Endothelial cell of umbilical vein (primary cell): ENCODE measurements at regions not wholly inside any gene's neighbourhood (a gene's known extent, or its start where the extent isn't known, plus 50 kb on each side); places are given as distances from the start of the nearest gene placed in this dataset.

Source experiments
- BruUV-seq: library from RNA; stranded (reverse); fragments of 400-500 nt; replicated peaks from 2 replicates; lab custom pipeline; 2021; lab: Mats Ljungman, UMichigan
- CTCF ChIA-PET: fragments of 300-600, 350-600 bp; sonication (Branson Sonifier 250); formaldehyde crosslinking; loops from one replicate; lab custom pipeline; 2021; ENCODE audit warnings: antibody characterized with exemption, inconsistent platforms; lab: Charles Lee
- POLR2A ChIA-PET: fragments of 300-600, 350-600 bp; sonication (Branson Sonifier 250); formaldehyde crosslinking; loops from one replicate; lab custom pipeline; 2021; ENCODE audit warnings: antibody characterized with exemption, inconsistent platforms; lab: Charles Lee
- DNase-seq: peaks from one replicate; pipeline ENCODE4 v3.0.0-alpha.2; 2011; ENCODE audit warnings: low read depth, low spot score
- FAIRE-seq: peaks from 2 replicates; lab custom pipeline; 2011; peaks lifted over from hg19 to GRCh38; lab: Jason Lieb, UNC
- H2AFZ ChIP-seq: 2 replicates; pipeline ENCODE4 v1.6.0; 2012; ENCODE audit warnings: low read depth, low read length, control low read depth, inconsistent platforms
- H3K27ac ChIP-seq: 2 replicates; pipeline ENCODE4 v1.5.1; 2011; ENCODE audit warnings: low read depth, mild to moderate bottlenecking, control low read depth, low read length, moderate library complexity; ENCODE audit not compliant: insufficient read depth
- H3K27me3 ChIP-seq, 2 experiments: 2 replicates each; pipeline versions ENCODE4 v1.6.0 to v1.6.1; 2011; ENCODE audit warnings: low read length in 2 of 2, mixed read lengths in 1 of 2; ENCODE audit not compliant: control insufficient read depth in 2 of 2, insufficient read depth in 2 of 2
- H3K36me3 ChIP-seq, 2 experiments: 2 replicates in 1 of 2; 3 replicates in 1 of 2; pipeline ENCODE4 v1.5.1; 2011; ENCODE audit warnings: low read length in 2 of 2, mild to moderate bottlenecking in 1 of 2, moderate library complexity in 1 of 2; ENCODE audit not compliant: control insufficient read depth in 2 of 2, insufficient read depth in 2 of 2; ENCODE audit errors: extremely low read depth in 1 of 2
- H3K4me1 ChIP-seq: 3 replicates; pipeline ENCODE4 v1.5.1; 2011; ENCODE audit warnings: mild to moderate bottlenecking, low read length; ENCODE audit not compliant: control insufficient read depth, insufficient read depth; ENCODE audit errors: extremely low read depth
- H3K4me2 ChIP-seq: 2 replicates; pipeline ENCODE4 v1.6.1; 2011; ENCODE audit warnings: low read length, control low read depth, mixed read lengths; ENCODE audit not compliant: insufficient read depth
- H3K4me3 ChIP-seq, 3 experiments: fragments of 200-600 bp in 1 of 3; sonication (generic), shearing (Covaris generic) in 1 of 3; replicated peaks in 1 of 3; 2 replicates each; pipeline ENCODE4 v1.5.1; 2011 to 2016; ENCODE audit warnings: control low read depth in 3 of 3, low read length in 3 of 3, mild to moderate bottlenecking in 2 of 3, inconsistent platforms in 1 of 3, low read depth in 1 of 3, moderate library complexity in 1 of 3; ENCODE audit not compliant: insufficient read depth in 1 of 3
- H3K79me2 ChIP-seq: 2 replicates; pipeline ENCODE4 v1.6.0; 2012; ENCODE audit warnings: low read length, inconsistent platforms; ENCODE audit not compliant: control insufficient read depth, insufficient read depth
- H3K9ac ChIP-seq: replicated peaks from 2 replicates; pipeline ENCODE3; 2011; ENCODE audit warnings: low read length, control low read depth; ENCODE audit not compliant: insufficient read depth; ENCODE audit errors: extremely low read depth
- H3K9me1 ChIP-seq: replicated peaks from 3 replicates; pipeline ENCODE4 v1.6.0; 2011; ENCODE audit warnings: mild to moderate bottlenecking, low read length; ENCODE audit not compliant: control insufficient read depth, insufficient read depth; ENCODE audit errors: extremely low read depth
- H3K9me3 ChIP-seq: replicated peaks from 2 replicates; pipeline ENCODE4 v1.5.1; 2012; ENCODE audit warnings: low read length, inconsistent platforms; ENCODE audit not compliant: control insufficient read depth, insufficient read depth
- H4K20me1 ChIP-seq: replicated peaks from 2 replicates; pipeline ENCODE3; 2011; ENCODE audit warnings: mild to moderate bottlenecking, low read length; ENCODE audit not compliant: control insufficient read depth, insufficient read depth; ENCODE audit errors: extremely low read depth
- EZH2 ChIP-seq: IDR thresholded peaks from 2 replicates; pipeline ENCODE4 v1.6.1; 2012; ENCODE audit warnings: borderline replicate concordance, low read depth, mild to moderate bottlenecking, moderate library complexity, low read length, inconsistent platforms; ENCODE audit not compliant: severe bottlenecking
- FOS ChIP-seq: IDR thresholded peaks from 2 replicates; pipeline ENCODE4 v1.6.1; 2011; ENCODE audit warnings: mild to moderate bottlenecking, low read length, moderate library complexity, borderline replicate concordance; ENCODE audit not compliant: insufficient read depth
- GATA2 ChIP-seq: IDR thresholded peaks from 2 replicates; pipeline ENCODE4 v1.7.0; 2011; ENCODE audit warnings: low read depth, mild to moderate bottlenecking, moderate library complexity, mixed read lengths, low read length; ENCODE audit not compliant: insufficient read length, insufficient read depth
- JUN ChIP-seq: IDR thresholded peaks from 2 replicates; pipeline ENCODE4 v1.6.1; 2011; ENCODE audit warnings: borderline replicate concordance, low read depth; ENCODE audit not compliant: insufficient read length, insufficient read depth
- MYC ChIP-seq: IDR thresholded peaks from one replicate; pipeline ENCODE4 v1.6.1; 2011; ENCODE audit warnings: mild to moderate bottlenecking, low read depth, low read length
- POLR2A ChIP-seq: IDR thresholded peaks from 2 replicates; pipeline ENCODE4 v1.6.1; 2012; ENCODE audit warnings: low read depth, mild to moderate bottlenecking, control low read depth, low read length
- POLR2AphosphoS5 ChIP-seq: IDR thresholded peaks from 2 replicates; pipeline ENCODE4 v1.6.1; 2012; ENCODE audit warnings: low read depth, mild to moderate bottlenecking, control low read depth, low read length, moderate library complexity; ENCODE audit not compliant: insufficient read depth
- dilution Hi-C: fragments of 300-500 bp; cut with MboI; formaldehyde crosslinking; loops from one replicate; pipeline ENCODE4 v1.15.0; 2019; ENCODE audit warnings: low sequenced_read_pairs; ENCODE audit not compliant: extremely low pct_ligation_motif_present
- intact Hi-C: fragments of 100-400 bp; cut with micrococcal nuclease; formaldehyde crosslinking; loops from one replicate; pipeline ENCODE4 v1.10.0; 2022
- TF ChIP-seq, protein P1 (sequence below), 2 donors: IDR thresholded peaks; 1 replicate in 1 of 2; 2 replicates in 1 of 2; pipeline ENCODE4 v1.5.1; 2011; ENCODE audit warnings: low read length in 2 of 2, mild to moderate bottlenecking in 2 of 2, moderate library complexity in 2 of 2, control low read depth in 1 of 2, inconsistent platforms in 1 of 2, low read depth in 1 of 2; ENCODE audit not compliant: insufficient read depth in 1 of 2; ENCODE audit errors: extremely low read depth in 1 of 2
- TF ChIP-seq, protein P2 (sequence below): IDR thresholded peaks from 2 replicates; pipeline ENCODE4 v1.6.1; 2011; ENCODE audit not compliant: insufficient read depth, insufficient read length

DNA sequence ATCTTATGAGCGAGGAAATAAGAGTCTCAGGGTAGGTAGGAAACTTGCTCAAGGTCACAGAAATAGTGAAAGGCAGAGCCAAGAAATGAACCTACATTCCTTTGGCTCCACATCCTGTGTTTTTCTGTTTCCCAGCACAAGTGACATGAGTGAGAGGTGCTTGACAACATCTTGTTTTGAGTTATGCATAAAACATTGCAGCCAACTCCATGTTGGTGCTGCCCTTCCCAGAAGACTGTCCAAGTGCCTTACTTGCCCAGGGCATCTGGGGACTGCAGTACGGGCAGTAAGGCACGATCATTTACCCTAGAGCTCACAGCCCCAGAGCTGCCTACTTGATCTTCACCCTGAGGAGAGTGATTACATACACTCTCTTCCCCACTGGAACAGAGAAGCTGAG is 148.8 kb downstream of the NOC3L start:
- POLR2A ChIA-PET, result no interaction called here
- no peak for TF ChIP-seq FOS
- TF ChIP-seq MYC, result no peak
- no peak for TF ChIP-seq GATA2
- no peak for TF ChIP-seq POLR2A
- no peak for TF ChIP-seq JUN
- TF ChIP-seq POLR2AphosphoS5, result no peak
- TF ChIP-seq, protein P1, sequence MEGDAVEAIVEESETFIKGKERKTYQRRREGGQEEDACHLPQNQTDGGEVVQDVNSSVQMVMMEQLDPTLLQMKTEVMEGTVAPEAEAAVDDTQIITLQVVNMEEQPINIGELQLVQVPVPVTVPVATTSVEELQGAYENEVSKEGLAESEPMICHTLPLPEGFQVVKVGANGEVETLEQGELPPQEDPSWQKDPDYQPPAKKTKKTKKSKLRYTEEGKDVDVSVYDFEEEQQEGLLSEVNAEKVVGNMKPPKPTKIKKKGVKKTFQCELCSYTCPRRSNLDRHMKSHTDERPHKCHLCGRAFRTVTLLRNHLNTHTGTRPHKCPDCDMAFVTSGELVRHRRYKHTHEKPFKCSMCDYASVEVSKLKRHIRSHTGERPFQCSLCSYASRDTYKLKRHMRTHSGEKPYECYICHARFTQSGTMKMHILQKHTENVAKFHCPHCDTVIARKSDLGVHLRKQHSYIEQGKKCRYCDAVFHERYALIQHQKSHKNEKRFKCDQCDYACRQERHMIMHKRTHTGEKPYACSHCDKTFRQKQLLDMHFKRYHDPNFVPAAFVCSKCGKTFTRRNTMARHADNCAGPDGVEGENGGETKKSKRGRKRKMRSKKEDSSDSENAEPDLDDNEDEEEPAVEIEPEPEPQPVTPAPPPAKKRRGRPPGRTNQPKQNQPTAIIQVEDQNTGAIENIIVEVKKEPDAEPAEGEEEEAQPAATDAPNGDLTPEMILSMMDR (IDR thresholded peaks at IDR 0.05; ENCODE audit: extremely low read depth in 1 of 2, insufficient read depth in 1 of 2, low read depth in 1 of 2, low read length in 2 of 2), result no peak
- TF ChIP-seq, protein P2, sequence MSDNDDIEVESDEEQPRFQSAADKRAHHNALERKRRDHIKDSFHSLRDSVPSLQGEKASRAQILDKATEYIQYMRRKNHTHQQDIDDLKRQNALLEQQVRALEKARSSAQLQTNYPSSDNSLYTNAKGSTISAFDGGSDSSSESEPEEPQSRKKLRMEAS, result no peak
- no peak for TF ChIP-seq EZH2
- Histone ChIP-seq H3K27me3 (no peaks in the 10 kb centered on the region), H3K9me1 (no peaks in the 10 kb centered on the region), H3K4me3 (no peak overlapping the region), H3K36me3 (no peaks in the 10 kb centered on the region), H3K4me2 (no peak overlapping the region), H3K79me2 (no peaks in the 10 kb centered on the region), H3K4me1 (no peaks in the 10 kb centered on the region), H4K20me1 (no peaks in the 10 kb centered on the region), H2AFZ (no peak overlapping the region), H3K9me3 (no peaks in the 10 kb centered on the region), H3K9ac (no peak overlapping the region), H3K27ac (no peak overlapping the region)
- DNase-seq (peak; percentile 34), FAIRE-seq (no peak)
- no TSS peak for BruUV-seq
- CTCF ChIA-PET, result no interaction called here
- dilution Hi-C loops (no loop called here), intact Hi-C loops (no loop called here)
